Suprapubic skin (tissue), 4 donors: ENCODE measurements at regions not wholly inside any gene's neighbourhood (a gene's known extent, or its start where the extent isn't known, plus 50 kb on each side); places are given as distances from the start of the nearest gene placed in this dataset.

Source experiments
- DNase-seq, 2 donors: peaks; one replicate each; pipeline ENCODE4 v3.0.0-alpha.2; 2019; ENCODE audit warnings: low spot score in 2 of 2
- H3K27ac ChIP-seq: fragments of 200-600 bp; sonication (generic); one replicate; pipeline ENCODE4 v1.5.1; 2019
- H3K27me3 ChIP-seq: fragments of 200-600 bp; sonication (generic); one replicate; pipeline ENCODE4 v1.5.1; 2019
- H3K36me3 ChIP-seq: fragments of 200-600 bp; sonication (generic); one replicate; pipeline ENCODE4 v1.5.1; 2019
- H3K4me1 ChIP-seq: fragments of 200-600 bp; sonication (generic); one replicate; pipeline ENCODE4 v1.5.1; 2019
- H3K4me3 ChIP-seq: fragments of 200-600 bp; sonication (generic); one replicate; pipeline ENCODE4 v1.5.1; 2019; ENCODE audit warnings: mild to moderate bottlenecking
- H3K9me3 ChIP-seq: fragments of 200-600 bp; sonication (generic); one replicate; pipeline ENCODE4 v1.5.1; 2019
- CTCF ChIP-seq, 2 donors: fragments of 200-600 bp in 1 of 2; fragments of 450-650 bp in 1 of 2; sonication (generic) in 1 of 2; IDR thresholded peaks; one replicate each; pipeline ENCODE4 v1.5.1; 2016 to 2019; ENCODE audit warnings: antibody characterized with exemption in 2 of 2, mild to moderate bottlenecking in 1 of 2, moderate library complexity in 1 of 2
- EP300 ChIP-seq: sonication (generic); formaldehyde crosslinking; IDR thresholded peaks from one replicate; pipeline ENCODE4 v1.6.1; 2017; ENCODE audit warnings: antibody characterized with exemption
- POLR2A ChIP-seq, 2 donors: fragments of 450-650 bp; IDR thresholded peaks; one replicate each; pipeline ENCODE4 v1.6.1; 2017; ENCODE audit warnings: antibody characterized with exemption in 2 of 2, mild to moderate bottlenecking in 2 of 2, moderate library complexity in 2 of 2
- POLR2AphosphoS5 ChIP-seq, 3 donors: sonication (generic); formaldehyde crosslinking; IDR thresholded peaks; one replicate each; pipeline ENCODE4 v1.6.1; 2017; ENCODE audit warnings: antibody characterized with exemption in 3 of 3
- WGBS: methylation state at CpG from one replicate; pipeline ENCODE4 v1.1.5; 2018; 5-methylcytosine and 5-hydroxymethylcytosine counted together

GRCh38 chr4:165604181-165604580, 225.4 kb downstream of the CPE start:
- no peak overlapping the region for H3K4me3 ChIP-seq
- no peak for DNase-seq
- no peaks in the 10 kb centered on the region for H3K4me1 ChIP-seq
- H3K36me3 ChIP-seq: no peaks in the 10 kb centered on the region
- 85% methylated on average over 2 of the region's 2 CpGs for WGBS
- H3K27ac ChIP-seq: no peak overlapping the region
- TF ChIP-seq POLR2A (IDR thresholded peaks at IDR 0.05): no peak
- TF ChIP-seq EP300: no peak
- no peak for TF ChIP-seq CTCF (IDR thresholded peaks at IDR 0.05)
- no peak for TF ChIP-seq POLR2AphosphoS5 (IDR thresholded peaks at IDR 0.05)
- no peaks in the 10 kb centered on the region for H3K27me3 ChIP-seq
- no peaks in the 10 kb centered on the region for H3K9me3 ChIP-seq

- no peaks in the 10 kb centered on the region for H3K36me3 ChIP-seq
- no peak overlapping the region for H3K27ac ChIP-seq
- TF ChIP-seq CTCF (IDR thresholded peaks at IDR 0.05) (no peak), POLR2AphosphoS5 (IDR thresholded peaks at IDR 0.05) (no peak), EP300 (no peak), POLR2A (IDR thresholded peaks at IDR 0.05) (no peak)
- DNase-seq: no peak
- 59% methylated on average over 1 of the region's 1 CpG for WGBS
- H3K27me3 ChIP-seq: no peaks in the 10 kb centered on the region
- no peaks in the 10 kb centered on the region for H3K4me1 ChIP-seq
- H3K4me3 ChIP-seq: no peak overlapping the region
- no peaks in the 10 kb centered on the region for H3K9me3 ChIP-seq
These were observed 227.0 kb downstream of the CPE start for GRCh38 chr4:165605811-165606210.

- no peaks in the 10 kb centered on the region for H3K36me3 ChIP-seq
- no peaks in the 10 kb centered on the region for H3K27me3 ChIP-seq
- no peak overlapping the region for H3K27ac ChIP-seq
- TF ChIP-seq POLR2AphosphoS5 (IDR thresholded peaks at IDR 0.05) (no peak), CTCF (IDR thresholded peaks at IDR 0.05) (no peak), POLR2A (IDR thresholded peaks at IDR 0.05) (no peak), EP300 (no peak)
- no peak overlapping the region for H3K4me3 ChIP-seq
- no peaks in the 10 kb centered on the region for H3K9me3 ChIP-seq
- no peaks in the 10 kb centered on the region for H3K4me1 ChIP-seq
- no peak for DNase-seq
- WGBS: 93% methylated on average over 2 of the region's 2 CpGs
These were observed 227.8 kb downstream of the CPE start for GRCh38 chr4:165606465-165607205.

GRCh38 chr4:165609653-165610052, 230.8 kb downstream of the CPE start:
- Histone ChIP-seq H3K4me1 (no peaks in the 10 kb centered on the region), H3K36me3 (no peaks in the 10 kb centered on the region), H3K4me3 (no peak overlapping the region), H3K9me3 (no peaks in the 10 kb centered on the region), H3K27ac (no peak overlapping the region), H3K27me3 (no peaks in the 10 kb centered on the region)
- no peak for DNase-seq
- TF ChIP-seq CTCF (IDR thresholded peaks at IDR 0.05) (no peak), POLR2A (IDR thresholded peaks at IDR 0.05) (no peak), EP300 (no peak), POLR2AphosphoS5 (IDR thresholded peaks at IDR 0.05) (no peak)
- 93% methylated on average over 2 of the region's 2 CpGs for WGBS

- H3K36me3 ChIP-seq: no peaks in the 10 kb centered on the region
- no peaks in the 10 kb centered on the region for H3K4me1 ChIP-seq
- no peaks in the 10 kb centered on the region for H3K27me3 ChIP-seq
- no peak overlapping the region for H3K4me3 ChIP-seq
- 72% methylated on average over 6 of the region's 6 CpGs for WGBS
- no peak for TF ChIP-seq POLR2AphosphoS5 (IDR thresholded peaks at IDR 0.05)
- no peak for TF ChIP-seq CTCF (IDR thresholded peaks at IDR 0.05)
- TF ChIP-seq EP300: no peak
- no peak for TF ChIP-seq POLR2A (IDR thresholded peaks at IDR 0.05)
- no peak for DNase-seq
- H3K27ac ChIP-seq: no peak overlapping the region
- no peaks in the 10 kb centered on the region for H3K9me3 ChIP-seq
These were observed 232.1 kb downstream of the CPE start for GRCh38 chr4:165610679-165611437.
